H1 (cell line): ENCODE measurements at regions not wholly inside any gene's neighbourhood (a gene's known extent, or its start where the extent isn't known, plus 50 kb on each side); places are given as distances from the start of the nearest gene placed in this dataset.

Experiments used
- CTCF ChIA-PET: fragments of 300-600 bp; sonication (Branson Sonifier 250); formaldehyde crosslinking; loops from one replicate; lab custom pipeline; 2021; ENCODE audit not compliant: partially characterized antibody; lab: Charles Lee
- POLR2A ChIA-PET: fragments of 300-600 bp; sonication (Branson Sonifier 250); formaldehyde crosslinking; loops from one replicate; lab custom pipeline; 2021; ENCODE audit warnings: inconsistent platforms; ENCODE audit not compliant: partially characterized antibody; lab: Charles Lee
- DNase-seq, 2 experiments: peaks; one replicate each; pipeline versions ENCODE4 v3.0.0 to v3.0.0-alpha.2; 2010 to 2022; ENCODE audit warnings: low spot score in 2 of 2, low read depth in 1 of 2, mixed read lengths in 1 of 2
- FAIRE-seq: peaks from 2 replicates; lab custom pipeline; 2011; peaks lifted over from hg19 to GRCh38; lab: Jason Lieb, UNC
- H2AFZ ChIP-seq: 2 replicates; pipeline ENCODE4 v1.8.1; 2012; ENCODE audit warnings: low read length, inconsistent platforms
- H2AK5ac ChIP-seq: 2 replicates; pipeline ENCODE4 v1.6.1; 2013; ENCODE audit warnings: low read depth, low read length
- H2BK120ac ChIP-seq: replicated peaks from 2 replicates; pipeline ENCODE3; 2013; ENCODE audit warnings: low read depth, low read length, inconsistent platforms
- H2BK12ac ChIP-seq: 2 replicates; pipeline ENCODE4 v1.6.1; 2013; ENCODE audit warnings: low read depth, low read length
- H2BK15ac ChIP-seq: 2 replicates; pipeline ENCODE4 v1.6.1; 2013; ENCODE audit warnings: low read length
- H2BK20ac ChIP-seq: 2 replicates; pipeline ENCODE4 v1.6.1; 2013; ENCODE audit warnings: low read length
- H2BK5ac ChIP-seq: 2 replicates; pipeline ENCODE4 v1.6.1; 2013; ENCODE audit warnings: low read depth, low read length
- H3K14ac ChIP-seq: 2 replicates; pipeline ENCODE4 v1.6.1; 2013; ENCODE audit warnings: inconsistent platforms; ENCODE audit not compliant: insufficient read length
- H3K18ac ChIP-seq: 2 replicates; pipeline ENCODE4 v1.6.1; 2013; ENCODE audit warnings: low read length; ENCODE audit errors: extremely low read depth
- H3K23ac ChIP-seq: 2 replicates; pipeline ENCODE4 v1.6.1; 2013; ENCODE audit warnings: inconsistent platforms; ENCODE audit not compliant: insufficient read length
- H3K23me2 ChIP-seq: 2 replicates; pipeline ENCODE4 v1.6.1; 2013; ENCODE audit warnings: low read depth, low read length
- H3K27ac ChIP-seq: 2 replicates; pipeline ENCODE4 v1.6.1; 2011; ENCODE audit warnings: low read depth, low read length, inconsistent platforms
- H3K27me3 ChIP-seq, 4 experiments: replicated peaks in 1 of 4; 1 replicate in 1 of 4; 2 replicates in 3 of 4; pipeline versions ENCODE4 v1.6.1 to v1.8.1; 2011 to 2013; ENCODE audit warnings: low read length in 3 of 4, mild to moderate bottlenecking in 3 of 4, inconsistent platforms in 2 of 4, mixed read lengths in 2 of 4, moderate library complexity in 1 of 4; ENCODE audit not compliant: control insufficient read depth in 3 of 4, insufficient read depth in 3 of 4; ENCODE audit errors: extremely low read depth in 1 of 4
- H3K36me3 ChIP-seq, 4 experiments: 2 replicates each; pipeline versions ENCODE4 v1.6.1 to v1.8.1; 2011 to 2013; ENCODE audit warnings: mild to moderate bottlenecking in 4 of 4, low read length in 3 of 4, moderate library complexity in 2 of 4, control low read depth in 1 of 4, inconsistent platforms in 1 of 4; ENCODE audit not compliant: insufficient read depth in 4 of 4, control insufficient read depth in 2 of 4
- H3K4ac ChIP-seq: replicated peaks from 2 replicates; pipeline ENCODE3; 2013; ENCODE audit warnings: low read length, low read depth, mixed read lengths, inconsistent platforms; ENCODE audit not compliant: insufficient read length
- H3K4me1 ChIP-seq, 4 experiments: replicated peaks in 1 of 4; 1 replicate in 1 of 4; 2 replicates in 3 of 4; pipeline versions ENCODE4 v1.6.1 to v1.8.1; 2011 to 2013; ENCODE audit warnings: low read length in 3 of 4, inconsistent platforms in 2 of 4, mixed read lengths in 1 of 4; ENCODE audit not compliant: insufficient read depth in 4 of 4, control insufficient read depth in 3 of 4
- H3K4me2 ChIP-seq, 2 experiments: 2 replicates each; pipeline versions ENCODE4 v1.6.1 to v1.8.1; 2011 to 2013; ENCODE audit warnings: low read depth in 2 of 2, low read length in 2 of 2, control low read depth in 1 of 2, inconsistent platforms in 1 of 2, mild to moderate bottlenecking in 1 of 2; ENCODE audit not compliant: insufficient read depth in 1 of 2
- H3K4me3 ChIP-seq, 4 experiments: fragments of 200-600, 300-600 bp in 1 of 4; sonication (generic), shearing (Covaris generic), sonication (Bioruptor Twin) in 1 of 4; 2 replicates each; pipeline versions ENCODE4 v1.5.1 to v1.8.1; 2011 to 2016; ENCODE audit warnings: low read length in 4 of 4, low read depth in 3 of 4, control low read depth in 2 of 4, inconsistent platforms in 2 of 4, mild to moderate bottlenecking in 2 of 4, mixed read lengths in 1 of 4, moderate library complexity in 1 of 4; ENCODE audit not compliant: insufficient read depth in 2 of 4; ENCODE audit errors: extremely low read depth in 1 of 4
- H3K56ac ChIP-seq: replicated peaks from 2 replicates; pipeline ENCODE3; 2013; ENCODE audit warnings: low read depth, mild to moderate bottlenecking, mixed read lengths, low read length, inconsistent platforms; ENCODE audit not compliant: insufficient read length
- H3K79me1 ChIP-seq: 2 replicates; pipeline ENCODE4 v1.6.1; 2013; ENCODE audit warnings: low read depth, low read length, control low read depth
- H3K79me2 ChIP-seq, 2 experiments: 2 replicates each; pipeline versions ENCODE4 v1.6.1 to v1.8.1; 2012 to 2013; ENCODE audit warnings: low read length in 2 of 2, mild to moderate bottlenecking in 2 of 2, inconsistent platforms in 1 of 2; ENCODE audit not compliant: insufficient read depth in 2 of 2, control insufficient read depth in 1 of 2
- H3K9ac ChIP-seq, 4 experiments: replicated peaks in 1 of 4; 1 replicate in 1 of 4; 2 replicates in 3 of 4; pipeline versions ENCODE4 v1.6.1 to v1.8.1; 2011 to 2013; ENCODE audit warnings: low read depth in 3 of 4, low read length in 3 of 4, control low read depth in 2 of 4, mild to moderate bottlenecking in 2 of 4, moderate library complexity in 2 of 4, inconsistent platforms in 1 of 4; ENCODE audit errors: extremely low read depth in 1 of 4
- H3K9me3 ChIP-seq, 2 experiments: 2 replicates each; pipeline versions ENCODE4 v1.6.1 to v1.8.1; 2012 to 2013; ENCODE audit warnings: mild to moderate bottlenecking in 2 of 2, moderate library complexity in 2 of 2, control low read depth in 1 of 2, inconsistent platforms in 1 of 2, low read depth in 1 of 2, low read length in 1 of 2, mixed read lengths in 1 of 2; ENCODE audit not compliant: insufficient read depth in 2 of 2
- H4K20me1 ChIP-seq, 2 experiments: replicated peaks in 1 of 2; 2 replicates each; pipeline versions ENCODE3 to v1.8.1; 2011 to 2013; ENCODE audit warnings: inconsistent platforms in 2 of 2, low read length in 2 of 2, mild to moderate bottlenecking in 1 of 2; ENCODE audit not compliant: insufficient read depth in 2 of 2, control insufficient read depth in 1 of 2
- H4K5ac ChIP-seq: 2 replicates; pipeline ENCODE4 v1.6.1; 2013; ENCODE audit warnings: low read length, low read depth, mixed read lengths, inconsistent platforms; ENCODE audit not compliant: insufficient read length
- H4K8ac ChIP-seq: 2 replicates; pipeline ENCODE4 v1.8.0; 2013; ENCODE audit warnings: mild to moderate bottlenecking, moderate library complexity, low read length, inconsistent platforms; ENCODE audit not compliant: insufficient read depth; ENCODE audit errors: extremely low read depth
- H4K91ac ChIP-seq: replicated peaks from 2 replicates; pipeline ENCODE3; 2013; ENCODE audit warnings: low read length, mixed read lengths, inconsistent platforms; ENCODE audit not compliant: insufficient read length
- ATF2 ChIP-seq: IDR thresholded peaks from 2 replicates; pipeline ENCODE4 v1.6.1; 2012; ENCODE audit warnings: low read length, inconsistent platforms
- ATF3 ChIP-seq: IDR thresholded peaks from 2 replicates; pipeline ENCODE4 v1.6.1; 2011; ENCODE audit warnings: low read depth, mild to moderate bottlenecking, low read length; ENCODE audit not compliant: insufficient read depth
- BRCA1 ChIP-seq: IDR thresholded peaks from 2 replicates; pipeline ENCODE4 v1.6.1; 2012; ENCODE audit warnings: low read depth, low read length, improper control_type of control experiment
- CHD2 ChIP-seq: IDR thresholded peaks from 2 replicates; pipeline ENCODE4 v1.6.1; 2012; ENCODE audit warnings: low read length, improper control_type of control experiment
- EGR1 ChIP-seq: IDR thresholded peaks from 2 replicates; pipeline ENCODE4 v1.6.1; 2011; ENCODE audit warnings: low read depth, low read length, borderline replicate concordance
- GTF2F1 ChIP-seq: IDR thresholded peaks from 2 replicates; pipeline ENCODE4 v1.6.1; 2012; ENCODE audit warnings: low read depth, low read length, improper control_type of control experiment, borderline replicate concordance
- POLR2AphosphoS5 ChIP-seq: IDR thresholded peaks from 2 replicates; pipeline ENCODE4 v1.6.1; 2011; ENCODE audit warnings: low read depth, low read length
- RBBP5 ChIP-seq: IDR thresholded peaks from 2 replicates; pipeline ENCODE4 v1.7.1; 2012; ENCODE audit warnings: low read depth, mild to moderate bottlenecking, inconsistent platforms, low read length, moderate library complexity, borderline replicate concordance
- RFX5 ChIP-seq: IDR thresholded peaks from 2 replicates; pipeline ENCODE4 v1.6.1; 2011; ENCODE audit warnings: low read depth, low read length, improper control_type of control experiment, borderline replicate concordance
- SP1 ChIP-seq: IDR thresholded peaks from 2 replicates; pipeline ENCODE4 v1.6.1; 2011; ENCODE audit warnings: low read depth, low read length
- SP2 ChIP-seq: IDR thresholded peaks from 2 replicates; pipeline ENCODE4 v1.6.1; 2012; ENCODE audit warnings: mild to moderate bottlenecking, low read length, inconsistent platforms
- SP4 ChIP-seq: IDR thresholded peaks from 2 replicates; pipeline ENCODE4 v1.6.1; 2012; ENCODE audit warnings: low read length, inconsistent platforms
- WGBS, 2 experiments: shearing (Covaris generic) in 1 of 2; methylation state at CpG; one replicate each; pipeline versions ENCODE4 v1.1.6 to v1.1.7; 2013 to 2015; ENCODE audit warnings: low lambda C conversion rate in 2 of 2, mixed read lengths in 2 of 2, inconsistent platforms in 1 of 2, low coverage in 1 of 2, missing lambda C conversion rate in 1 of 2; ENCODE audit not compliant: insufficient replicate concordance in 2 of 2, insufficient coverage in 1 of 2, insufficient read length in 1 of 2; ENCODE audit errors: extremely low coverage in 1 of 2, missing lambda C conversion rate in 1 of 2; 5-methylcytosine and 5-hydroxymethylcytosine counted together

GRCh38 chr5:77849308-77849900 lies 73.3 kb upstream of the TBCA start:
- H3K23ac ChIP-seq = no peak overlapping the region
- no peaks in the 10 kb centered on the region for H3K9me3 ChIP-seq
- 6% methylated on average over 6 of the region's 6 CpGs; no CpG with 5 or more reads in 1 of the 2 experiments for WGBS, 2 experiments
- no peak overlapping the region for H3K4ac ChIP-seq
- H2BK120ac ChIP-seq = no peak overlapping the region
- no peak overlapping the region for H3K4me2 ChIP-seq
- POLR2A ChIA-PET = interaction anchor here (1.2 to 1.5 kb wide), 2 partner anchors 123 to 209 kb away, joined by 3 read pairs; no protein-coding TSS in a partner anchor
- H3K4me3 ChIP-seq = no peak overlapping the region
- no peak overlapping the region for H3K56ac ChIP-seq
- H3K36me3 ChIP-seq = peaks cover 0 to 6% (median 0%) of the 10 kb centered on the region in 4 experiments; a peak in 1 of 8 replicates
- H3K79me2 ChIP-seq = no peaks in the 10 kb centered on the region
- H3K14ac ChIP-seq = no peak overlapping the region
- no peak overlapping the region for H4K8ac ChIP-seq
- DNase-seq = no peak
- no peak overlapping the region for H2BK15ac ChIP-seq
- H3K9ac ChIP-seq = no peak overlapping the region
- no peak overlapping the region for H2BK12ac ChIP-seq
- no peak overlapping the region for H2AFZ ChIP-seq
- CTCF ChIA-PET = interaction anchor here (1.0 to 1.5 kb wide), 3 partner anchors 204 to 289 kb away, joined by 3 to 5 read pairs (median 4); no protein-coding TSS in a partner anchor
- no peak overlapping the region for H3K27ac ChIP-seq
- H2BK20ac ChIP-seq = no peak overlapping the region
- no peak overlapping the region for H2BK5ac ChIP-seq
- FAIRE-seq = peak; percentile 52
- peaks cover 12 to 35% (median 20%) of the 10 kb centered on the region in 4 experiments for H3K4me1 ChIP-seq
- H4K91ac ChIP-seq = no peak overlapping the region
- H3K23me2 ChIP-seq = peaks cover 7% of the 10 kb centered on the region; the same call in 1 of the 2 replicates
- H3K27me3 ChIP-seq = peaks cover 75 to 98% (median 92%) of the 10 kb centered on the region in 4 experiments
- no peak overlapping the region for H2AK5ac ChIP-seq
- no peak overlapping the region for H4K5ac ChIP-seq
- no peaks in the 10 kb centered on the region for H3K79me1 ChIP-seq
- peaks cover 24 to 33% of the 10 kb centered on the region in 2 experiments for H4K20me1 ChIP-seq
- H3K18ac ChIP-seq = no peak overlapping the region
- no peak for TF ChIP-seq EGR1
- no peak for TF ChIP-seq ATF2
- no peak for TF ChIP-seq ATF3
- no peak for TF ChIP-seq CHD2
- no peak for TF ChIP-seq SP4
- TF ChIP-seq RBBP5 = no peak
- peak; percentile 91 for TF ChIP-seq POLR2AphosphoS5
- TF ChIP-seq BRCA1 = no peak
- TF ChIP-seq SP1 = peak; percentile 25; the same call in 1 of the 2 replicates
- no peak for TF ChIP-seq SP2
- TF ChIP-seq GTF2F1 = no peak
- TF ChIP-seq RFX5 = no peak
